ENCODE measurements at regions not wholly inside any gene's neighbourhood (a gene's known extent, or its start where the extent isn't known, plus 50 kb on each side); places are given as distances from the start of the nearest gene placed in this dataset.
A peak's percentile ranks its signal among the peaks of the same experiment; 100 is the strongest.

DNA sequence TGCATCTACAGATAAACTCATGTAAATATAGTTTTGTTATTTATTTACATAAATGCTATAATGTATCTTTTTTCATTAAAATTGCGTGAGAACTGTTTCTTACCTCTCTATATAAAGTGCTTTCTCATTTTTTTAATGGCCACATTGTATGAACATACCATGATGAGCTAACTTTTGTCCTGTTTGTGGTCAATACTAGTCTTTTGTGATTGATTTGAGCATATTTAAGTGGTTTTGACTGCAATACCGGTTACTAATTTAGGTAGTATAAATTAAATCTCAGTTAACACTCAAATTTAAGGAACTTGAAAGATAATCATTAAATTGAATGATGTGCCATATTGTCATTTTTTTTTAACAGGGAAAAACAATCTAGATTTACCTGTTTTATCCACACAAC lies 108.2 kb downstream of the HAUS1 start:
- Histone ChIP-seq H3K4me1 (ENCODE audit: control insufficient read depth, insufficient read depth, low read length) (peaks cover 14% of the 10 kb centered on the region), H3K27ac (ENCODE audit: extremely low read depth, low read depth, low read length) (no peak overlapping the region), H3K4me3 (ENCODE audit: low read depth, low read length) (no peak overlapping the region), H3K36me3 (ENCODE audit: control insufficient read depth in 2 of 2, insufficient read depth in 1 of 2, low read length in 2 of 2) (peaks cover 4 to 12% of the 10 kb centered on the region in 2 experiments), H3K9me3 (ENCODE audit: control insufficient read depth, insufficient read depth, low read depth, low read length) (no peaks in the 10 kb centered on the region)
- ChIA-PET CTCF (interaction anchor here (0.8 to 3.0 kb wide), 4 partner anchors 11 to 64 kb away, joined by 7 to 27 read pairs (median 16); a partner anchor contains a TSS), POLR2A (interaction anchor here (0.6 to 1.1 kb wide), 6 partner anchors 13 to 1543 kb away, joined by 3 to 6 read pairs (median 4); a partner anchor contains a TSS)
- TF ChIP-seq ZNF664 (tag by site-specific recombination; IDR thresholded peaks at IDR 0.05), result peak; percentile 73
- TF ChIP-seq, protein P1, sequence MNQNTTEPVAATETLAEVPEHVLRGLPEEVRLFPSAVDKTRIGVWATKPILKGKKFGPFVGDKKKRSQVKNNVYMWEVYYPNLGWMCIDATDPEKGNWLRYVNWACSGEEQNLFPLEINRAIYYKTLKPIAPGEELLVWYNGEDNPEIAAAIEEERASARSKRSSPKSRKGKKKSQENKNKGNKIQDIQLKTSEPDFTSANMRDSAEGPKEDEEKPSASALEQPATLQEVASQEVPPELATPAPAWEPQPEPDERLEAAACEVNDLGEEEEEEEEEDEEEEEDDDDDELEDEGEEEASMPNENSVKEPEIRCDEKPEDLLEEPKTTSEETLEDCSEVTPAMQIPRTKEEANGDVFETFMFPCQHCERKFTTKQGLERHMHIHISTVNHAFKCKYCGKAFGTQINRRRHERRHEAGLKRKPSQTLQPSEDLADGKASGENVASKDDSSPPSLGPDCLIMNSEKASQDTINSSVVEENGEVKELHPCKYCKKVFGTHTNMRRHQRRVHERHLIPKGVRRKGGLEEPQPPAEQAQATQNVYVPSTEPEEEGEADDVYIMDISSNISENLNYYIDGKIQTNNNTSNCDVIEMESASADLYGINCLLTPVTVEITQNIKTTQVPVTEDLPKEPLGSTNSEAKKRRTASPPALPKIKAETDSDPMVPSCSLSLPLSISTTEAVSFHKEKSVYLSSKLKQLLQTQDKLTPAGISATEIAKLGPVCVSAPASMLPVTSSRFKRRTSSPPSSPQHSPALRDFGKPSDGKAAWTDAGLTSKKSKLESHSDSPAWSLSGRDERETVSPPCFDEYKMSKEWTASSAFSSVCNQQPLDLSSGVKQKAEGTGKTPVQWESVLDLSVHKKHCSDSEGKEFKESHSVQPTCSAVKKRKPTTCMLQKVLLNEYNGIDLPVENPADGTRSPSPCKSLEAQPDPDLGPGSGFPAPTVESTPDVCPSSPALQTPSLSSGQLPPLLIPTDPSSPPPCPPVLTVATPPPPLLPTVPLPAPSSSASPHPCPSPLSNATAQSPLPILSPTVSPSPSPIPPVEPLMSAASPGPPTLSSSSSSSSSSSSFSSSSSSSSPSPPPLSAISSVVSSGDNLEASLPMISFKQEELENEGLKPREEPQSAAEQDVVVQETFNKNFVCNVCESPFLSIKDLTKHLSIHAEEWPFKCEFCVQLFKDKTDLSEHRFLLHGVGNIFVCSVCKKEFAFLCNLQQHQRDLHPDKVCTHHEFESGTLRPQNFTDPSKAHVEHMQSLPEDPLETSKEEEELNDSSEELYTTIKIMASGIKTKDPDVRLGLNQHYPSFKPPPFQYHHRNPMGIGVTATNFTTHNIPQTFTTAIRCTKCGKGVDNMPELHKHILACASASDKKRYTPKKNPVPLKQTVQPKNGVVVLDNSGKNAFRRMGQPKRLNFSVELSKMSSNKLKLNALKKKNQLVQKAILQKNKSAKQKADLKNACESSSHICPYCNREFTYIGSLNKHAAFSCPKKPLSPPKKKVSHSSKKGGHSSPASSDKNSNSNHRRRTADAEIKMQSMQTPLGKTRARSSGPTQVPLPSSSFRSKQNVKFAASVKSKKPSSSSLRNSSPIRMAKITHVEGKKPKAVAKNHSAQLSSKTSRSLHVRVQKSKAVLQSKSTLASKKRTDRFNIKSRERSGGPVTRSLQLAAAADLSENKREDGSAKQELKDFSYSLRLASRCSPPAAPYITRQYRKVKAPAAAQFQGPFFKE (tag by site-specific recombination; IDR thresholded peaks at IDR 0.05; ENCODE audit: borderline replicate concordance), result no peak

- Histone ChIP-seq H3K4me1 (ENCODE audit: control insufficient read depth, insufficient read depth, low read length) (peaks cover 14% of the 10 kb centered on the region), H3K9me3 (ENCODE audit: control insufficient read depth, insufficient read depth, low read depth, low read length) (no peaks in the 10 kb centered on the region), H3K36me3 (ENCODE audit: control insufficient read depth in 2 of 2, insufficient read depth in 1 of 2, low read length in 2 of 2) (peaks cover 4 to 14% of the 10 kb centered on the region in 2 experiments), H3K27ac (ENCODE audit: extremely low read depth, low read depth, low read length) (no peak overlapping the region), H3K4me3 (ENCODE audit: low read depth, low read length) (no peak overlapping the region)
- ChIA-PET POLR2A (interaction anchor here (1.0 kb wide), 1 partner anchor 39 kb away, joined by 3 read pairs; no protein-coding TSS in a partner anchor), CTCF (interaction anchor here (0.8 to 4.4 kb wide), 6 partner anchors 12 to 65 kb away, joined by 3 to 27 read pairs (median 16); a partner anchor contains a TSS)
- TF ChIP-seq ZNF18 (tag by site-specific recombination; IDR thresholded peaks at IDR 0.05), result no peak
- no peak for TF ChIP-seq REPIN1 (tag by site-specific recombination; IDR thresholded peaks at IDR 0.05; ENCODE audit: low read depth)
- TF ChIP-seq ZNF169 (tag by site-specific recombination; IDR thresholded peaks at IDR 0.05), result no peak
- TF ChIP-seq, protein P2, sequence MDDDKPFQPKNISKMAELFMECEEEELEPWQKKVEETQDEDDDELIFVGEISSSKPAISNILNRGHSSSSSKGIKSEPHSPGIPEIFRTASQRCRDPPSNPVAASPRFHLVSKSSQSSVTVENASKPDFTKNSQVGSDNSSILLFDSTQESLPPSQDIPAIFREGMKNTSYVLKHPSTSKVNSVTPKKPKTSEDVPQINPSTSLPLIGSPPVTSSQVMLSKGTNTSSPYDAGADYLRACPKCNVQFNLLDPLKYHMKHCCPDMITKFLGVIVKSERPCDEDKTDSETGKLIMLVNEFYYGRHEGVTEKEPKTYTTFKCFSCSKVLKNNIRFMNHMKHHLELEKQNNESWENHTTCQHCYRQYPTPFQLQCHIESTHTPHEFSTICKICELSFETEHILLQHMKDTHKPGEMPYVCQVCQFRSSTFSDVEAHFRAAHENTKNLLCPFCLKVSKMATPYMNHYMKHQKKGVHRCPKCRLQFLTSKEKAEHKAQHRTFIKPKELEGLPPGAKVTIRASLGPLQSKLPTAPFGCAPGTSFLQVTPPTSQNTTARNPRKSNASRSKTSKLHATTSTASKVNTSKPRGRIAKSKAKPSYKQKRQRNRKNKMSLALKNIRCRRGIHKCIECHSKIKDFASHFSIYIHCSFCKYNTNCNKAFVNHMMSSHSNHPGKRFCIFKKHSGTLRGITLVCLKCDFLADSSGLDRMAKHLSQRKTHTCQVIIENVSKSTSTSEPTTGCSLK (tag by site-specific recombination; IDR thresholded peaks at IDR 0.05), result no peak
- no peak for TF ChIP-seq ZNF621 (tag by site-specific recombination; IDR thresholded peaks at IDR 0.05)
- no peak for TF ChIP-seq ZNF280D (tag by site-specific recombination; IDR thresholded peaks at IDR 0.05)
- TF ChIP-seq ZBTB49 (tag by site-specific recombination; IDR thresholded peaks at IDR 0.05; ENCODE audit: low read depth), result no peak
- no peak for TF ChIP-seq ZBTB21 (tag by site-specific recombination; IDR thresholded peaks at IDR 0.05)
- TF ChIP-seq, protein P3, sequence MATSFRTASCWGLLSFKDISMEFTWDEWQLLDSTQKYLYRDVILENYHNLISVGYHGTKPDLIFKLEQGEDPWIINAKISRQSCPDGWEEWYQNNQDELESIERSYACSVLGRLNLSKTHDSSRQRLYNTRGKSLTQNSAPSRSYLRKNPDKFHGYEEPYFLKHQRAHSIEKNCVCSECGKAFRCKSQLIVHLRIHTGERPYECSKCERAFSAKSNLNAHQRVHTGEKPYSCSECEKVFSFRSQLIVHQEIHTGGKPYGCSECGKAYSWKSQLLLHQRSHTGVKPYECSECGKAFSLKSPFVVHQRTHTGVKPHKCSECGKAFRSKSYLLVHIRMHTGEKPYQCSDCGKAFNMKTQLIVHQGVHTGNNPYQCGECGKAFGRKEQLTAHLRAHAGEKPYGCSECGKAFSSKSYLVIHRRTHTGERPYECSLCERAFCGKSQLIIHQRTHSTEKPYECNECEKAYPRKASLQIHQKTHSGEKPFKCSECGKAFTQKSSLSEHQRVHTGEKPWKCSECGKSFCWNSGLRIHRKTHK (tag by site-specific recombination; IDR thresholded peaks at IDR 0.05), result no peak
- no peak for TF ChIP-seq SETDB1 (IDR thresholded peaks at IDR 0.05; ENCODE audit: insufficient read length, low read length)
- TF ChIP-seq ZNF792 (tag by site-specific recombination; IDR thresholded peaks at IDR 0.05), result no peak
These were observed 109.1 kb downstream of the HAUS1 start for GRCh38 chr18:46213295-46213694.
